HepG2 (cell line): ENCODE measurements at regions not wholly inside any gene's neighbourhood (a gene's known extent, or its start where the extent isn't known, plus 50 kb on each side); places are given as distances from the start of the nearest gene placed in this dataset.

ENCODE experiments used
- BHLHE40 ChIP-seq: IDR thresholded peaks from 2 replicates; pipeline ENCODE4 v1.6.1; 2011; ENCODE audit warnings: low read length, improper control_type of control experiment
- KAT7 ChIP-seq: IDR thresholded peaks from 2 replicates; pipeline ENCODE4 v1.6.1; 2018; ENCODE audit warnings: borderline replicate concordance, missing compliant biosample characterization
- MXD1 ChIP-seq: sonication (generic); formaldehyde crosslinking; IDR thresholded peaks from 2 replicates; pipeline ENCODE4 v1.4.0; 2020; ENCODE audit warnings: mild to moderate bottlenecking, missing genetic modification reagents
- NAIF1 ChIP-seq: sonication (generic); formaldehyde crosslinking; IDR thresholded peaks from 2 replicates; pipeline ENCODE4 v1.5.0; 2020; ENCODE audit warnings: mild to moderate bottlenecking, missing genetic modification reagents, borderline replicate concordance
- PITX1 ChIP-seq: sonication (generic); formaldehyde crosslinking; IDR thresholded peaks from 2 replicates; pipeline ENCODE4 v1.5.1; 2020; ENCODE audit warnings: mild to moderate bottlenecking, missing genetic modification reagents
- SETDB1 ChIP-seq: sonication (generic); formaldehyde crosslinking; IDR thresholded peaks from 2 replicates; pipeline ENCODE4 v1.5.1; 2020; ENCODE audit warnings: missing genetic modification reagents, mild to moderate bottlenecking, borderline replicate concordance
- TP53 ChIP-seq: sonication (generic); formaldehyde crosslinking; conservative IDR thresholded peaks from 2 replicates; pipeline ENCODE4 v1.4.0; 2020; ENCODE audit warnings: missing genetic modification reagents
- TSC22D2 ChIP-seq: sonication (generic); formaldehyde crosslinking; IDR thresholded peaks from 2 replicates; pipeline ENCODE4 v1.5.1; 2020; ENCODE audit warnings: missing genetic modification reagents, mild to moderate bottlenecking, borderline replicate concordance
- ZBTB43 ChIP-seq: sonication (generic); formaldehyde crosslinking; conservative IDR thresholded peaks from 2 replicates; pipeline ENCODE4 v1.4.0; 2020; ENCODE audit warnings: missing genetic modification reagents
- ZBTB7B ChIP-seq: sonication (generic); formaldehyde crosslinking; IDR thresholded peaks from 2 replicates; pipeline ENCODE4 v1.4.0; 2020; ENCODE audit warnings: missing genetic modification reagents
- ZKSCAN1 ChIP-seq: fragments of 150-350 bp; IDR thresholded peaks from 2 replicates; pipeline ENCODE4 v1.6.1; 2014; ENCODE audit warnings: low read length
- ZNF251 ChIP-seq: sonication (generic); formaldehyde crosslinking; IDR thresholded peaks from 2 replicates; pipeline ENCODE4 v1.9.0; 2021; ENCODE audit warnings: mild to moderate bottlenecking, missing genetic modification reagents
- ZNF292 ChIP-seq: sonication (generic); formaldehyde crosslinking; IDR thresholded peaks from 2 replicates; pipeline ENCODE4 v1.8.1; 2022; ENCODE audit warnings: mild to moderate bottlenecking, low read depth, missing genetic modification reagents, borderline replicate concordance
- ZNF318 ChIP-seq: sonication (generic); formaldehyde crosslinking; IDR thresholded peaks from 2 replicates; pipeline ENCODE4 v1.4.0; 2020; ENCODE audit warnings: mild to moderate bottlenecking, missing genetic modification reagents
- ZNF557 ChIP-seq: sonication (generic); formaldehyde crosslinking; IDR thresholded peaks from 2 replicates; pipeline ENCODE4 v1.4.0; 2020; ENCODE audit warnings: missing genetic modification reagents
- ZNF607 ChIP-seq: sonication (generic); formaldehyde crosslinking; IDR thresholded peaks from 2 replicates; pipeline ENCODE4 v1.5.1; 2020; ENCODE audit warnings: missing genetic modification reagents, mild to moderate bottlenecking, borderline replicate concordance
- ZNF639 ChIP-seq: conservative IDR thresholded peaks from 2 replicates; pipeline ENCODE4 v1.6.1; 2018; ENCODE audit warnings: missing genetic modification reagents
- ZSCAN5A ChIP-seq: sonication (generic); formaldehyde crosslinking; IDR thresholded peaks from 2 replicates; pipeline ENCODE4 v1.8.0; 2022; ENCODE audit warnings: mild to moderate bottlenecking, missing genetic modification reagents, borderline replicate concordance

- 0 out of 2 replicates have a peak, but pooled peaks have one; percentile 40 for TF ChIP-seq ZSCAN5A (CRISPR knock-in tag)
- no peak for TF ChIP-seq BHLHE40
- no peak for TF ChIP-seq ZKSCAN1
- 0 out of 2 replicates have a peak, but pooled peaks have one; percentile 32 for TF ChIP-seq ZNF557 (CRISPR knock-in tag)
- no peak for TF ChIP-seq ZBTB43 (CRISPR knock-in tag)
- TF ChIP-seq ZNF318 (CRISPR knock-in tag), result no peak
- 0 out of 2 replicates have a peak, but pooled peaks have one; percentile 55 for TF ChIP-seq PITX1 (CRISPR knock-in tag)
- no peak for TF ChIP-seq NAIF1 (CRISPR knock-in tag)
- no peak for TF ChIP-seq ZNF607 (CRISPR knock-in tag)
- TF ChIP-seq ZNF639 (CRISPR knock-in tag), result no peak
- TF ChIP-seq ZNF292 (CRISPR knock-in tag), result peak; percentile 60; the same call in 1 of the 2 replicates
- TF ChIP-seq TSC22D2 (CRISPR knock-in tag), result no peak
- TF ChIP-seq MXD1 (CRISPR knock-in tag), result peak; percentile 22; the same call in 1 of the 2 replicates
- TF ChIP-seq SETDB1 (CRISPR knock-in tag), result no peak
- peak; percentile 88 for TF ChIP-seq ZBTB7B
- no peak for TF ChIP-seq ZNF251
- no peak; the same call in 1 of the 2 replicates for TF ChIP-seq KAT7 (CRISPR knock-in tag)
- TF ChIP-seq TP53 (CRISPR knock-in tag), result no peak
These were observed 125.7 kb upstream of the PEG3 start (continued) for GRCh38 chr19:56966225-56966696.
